ENCODE measurements at regions not wholly inside any gene's neighbourhood (a gene's known extent, or its start where the extent isn't known, plus 50 kb on each side); places are given as distances from the start of the nearest gene placed in this dataset.

DNA sequence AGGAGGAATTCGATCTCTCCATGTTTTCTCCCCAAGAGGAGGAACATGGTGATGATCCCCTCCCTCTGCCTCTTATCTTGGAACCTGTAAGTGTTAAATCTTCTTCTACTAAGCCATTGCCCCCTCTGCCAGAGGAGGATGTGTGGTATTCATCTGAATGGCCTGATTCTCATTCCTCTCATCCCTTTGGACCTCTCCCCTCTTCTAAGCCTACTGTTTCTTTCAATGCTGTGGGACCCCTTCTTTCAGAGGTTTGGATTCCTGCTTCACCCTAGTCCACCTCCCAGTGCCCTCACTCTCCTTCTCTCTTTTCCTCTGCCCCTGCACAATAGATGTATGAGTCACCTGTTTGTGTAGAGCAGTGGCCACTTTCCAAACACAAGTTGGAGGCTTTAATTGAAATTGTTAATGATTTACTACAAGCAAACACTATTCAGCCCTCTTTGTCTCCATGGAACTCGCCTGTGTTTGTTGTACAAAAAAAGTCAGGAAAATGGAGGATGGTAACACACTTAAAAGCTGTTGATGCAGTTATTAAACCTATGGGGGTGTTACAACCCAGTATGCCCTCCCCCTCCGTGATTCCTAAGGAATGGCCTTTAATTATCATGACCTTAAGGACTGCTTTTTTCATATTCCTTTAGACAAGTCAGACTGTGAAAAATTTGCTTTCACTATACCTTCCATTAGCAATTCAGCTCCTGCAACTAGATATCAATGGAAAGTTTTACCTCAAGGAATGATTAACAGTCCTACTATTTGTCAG is 192.1 kb upstream of the ALG10B start:
- no peak for TF ChIP-seq ZFX (IDR thresholded peaks at IDR 0.05)
- TF ChIP-seq, protein P1, sequence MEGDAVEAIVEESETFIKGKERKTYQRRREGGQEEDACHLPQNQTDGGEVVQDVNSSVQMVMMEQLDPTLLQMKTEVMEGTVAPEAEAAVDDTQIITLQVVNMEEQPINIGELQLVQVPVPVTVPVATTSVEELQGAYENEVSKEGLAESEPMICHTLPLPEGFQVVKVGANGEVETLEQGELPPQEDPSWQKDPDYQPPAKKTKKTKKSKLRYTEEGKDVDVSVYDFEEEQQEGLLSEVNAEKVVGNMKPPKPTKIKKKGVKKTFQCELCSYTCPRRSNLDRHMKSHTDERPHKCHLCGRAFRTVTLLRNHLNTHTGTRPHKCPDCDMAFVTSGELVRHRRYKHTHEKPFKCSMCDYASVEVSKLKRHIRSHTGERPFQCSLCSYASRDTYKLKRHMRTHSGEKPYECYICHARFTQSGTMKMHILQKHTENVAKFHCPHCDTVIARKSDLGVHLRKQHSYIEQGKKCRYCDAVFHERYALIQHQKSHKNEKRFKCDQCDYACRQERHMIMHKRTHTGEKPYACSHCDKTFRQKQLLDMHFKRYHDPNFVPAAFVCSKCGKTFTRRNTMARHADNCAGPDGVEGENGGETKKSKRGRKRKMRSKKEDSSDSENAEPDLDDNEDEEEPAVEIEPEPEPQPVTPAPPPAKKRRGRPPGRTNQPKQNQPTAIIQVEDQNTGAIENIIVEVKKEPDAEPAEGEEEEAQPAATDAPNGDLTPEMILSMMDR (conservative IDR thresholded peaks at IDR 0.05) = no peak
- H3K27ac ChIP-seq = no peak overlapping the region

DNA sequence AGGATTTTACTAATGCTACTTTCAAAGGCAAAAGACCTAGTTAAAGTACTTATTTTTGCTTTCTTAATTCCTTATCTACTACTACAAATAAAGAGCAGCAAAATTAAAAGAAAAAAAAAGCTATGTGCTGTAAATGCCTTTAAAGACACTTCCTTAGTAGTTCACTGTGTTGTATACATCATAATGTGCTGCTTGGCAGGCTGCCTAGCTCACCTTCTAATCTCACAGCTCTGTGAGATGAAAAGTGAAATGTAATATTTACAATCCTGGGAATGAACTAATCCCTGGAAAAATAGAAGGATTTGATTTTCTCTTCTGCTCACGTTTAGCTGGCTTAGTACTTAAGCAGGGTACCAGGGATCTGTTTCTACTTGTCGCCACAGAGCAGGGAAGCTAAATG is 184.4 kb upstream of the ALG10B start:
- TF ChIP-seq, protein P1 (conservative IDR thresholded peaks at IDR 0.05) = no peak
- TF ChIP-seq ZFX (IDR thresholded peaks at IDR 0.05) = no peak
- no peak overlapping the region for H3K27ac ChIP-seq

DNA sequence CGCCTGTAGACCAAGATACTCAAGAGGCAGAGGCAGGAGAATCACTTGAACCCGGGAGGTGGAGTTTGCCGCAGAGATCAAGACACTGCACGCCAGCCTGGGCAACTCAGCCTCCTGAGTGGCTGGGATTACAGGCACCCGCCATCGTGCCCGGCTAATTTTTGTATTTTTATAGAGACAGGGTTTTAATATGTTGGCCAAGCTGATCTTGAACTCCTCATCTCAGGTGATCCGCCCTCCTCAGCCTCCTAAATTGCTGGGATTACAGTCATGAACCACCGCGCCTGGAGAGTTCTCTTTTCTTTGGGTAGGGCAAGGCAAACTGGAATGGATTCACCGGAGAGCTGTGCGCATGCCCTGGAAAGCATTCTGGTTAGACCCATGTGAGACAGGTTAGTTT is 179.3 kb upstream of the ALG10B start:
- H3K27ac ChIP-seq = no peak overlapping the region
- TF ChIP-seq, protein P1 (conservative IDR thresholded peaks at IDR 0.05) = no peak
- no peak for TF ChIP-seq ZFX (IDR thresholded peaks at IDR 0.05)

DNA sequence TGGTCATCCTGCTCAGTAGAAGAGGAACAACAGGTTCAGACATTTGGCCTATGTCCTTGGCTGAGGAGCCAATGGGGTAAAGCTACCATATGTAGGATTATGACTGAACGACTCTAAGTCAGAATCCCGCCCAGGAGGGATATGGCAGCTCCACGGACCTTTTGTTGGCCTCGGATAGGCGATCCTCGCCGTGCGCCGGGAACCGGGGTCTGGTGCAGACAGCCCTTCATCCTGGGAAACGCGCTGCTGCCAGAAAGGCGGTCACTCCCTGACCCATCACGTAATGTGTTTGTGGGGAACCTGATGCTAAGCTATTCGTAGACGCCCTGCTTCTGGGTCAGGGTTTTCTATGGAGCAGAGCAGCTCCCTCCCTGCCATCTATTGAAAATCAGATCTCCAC is 178.9 kb upstream of the ALG10B start:
- TF ChIP-seq ZFX (IDR thresholded peaks at IDR 0.05) = no peak
- TF ChIP-seq, protein P1 (conservative IDR thresholded peaks at IDR 0.05) = no peak
- no peak overlapping the region for H3K27ac ChIP-seq

DNA sequence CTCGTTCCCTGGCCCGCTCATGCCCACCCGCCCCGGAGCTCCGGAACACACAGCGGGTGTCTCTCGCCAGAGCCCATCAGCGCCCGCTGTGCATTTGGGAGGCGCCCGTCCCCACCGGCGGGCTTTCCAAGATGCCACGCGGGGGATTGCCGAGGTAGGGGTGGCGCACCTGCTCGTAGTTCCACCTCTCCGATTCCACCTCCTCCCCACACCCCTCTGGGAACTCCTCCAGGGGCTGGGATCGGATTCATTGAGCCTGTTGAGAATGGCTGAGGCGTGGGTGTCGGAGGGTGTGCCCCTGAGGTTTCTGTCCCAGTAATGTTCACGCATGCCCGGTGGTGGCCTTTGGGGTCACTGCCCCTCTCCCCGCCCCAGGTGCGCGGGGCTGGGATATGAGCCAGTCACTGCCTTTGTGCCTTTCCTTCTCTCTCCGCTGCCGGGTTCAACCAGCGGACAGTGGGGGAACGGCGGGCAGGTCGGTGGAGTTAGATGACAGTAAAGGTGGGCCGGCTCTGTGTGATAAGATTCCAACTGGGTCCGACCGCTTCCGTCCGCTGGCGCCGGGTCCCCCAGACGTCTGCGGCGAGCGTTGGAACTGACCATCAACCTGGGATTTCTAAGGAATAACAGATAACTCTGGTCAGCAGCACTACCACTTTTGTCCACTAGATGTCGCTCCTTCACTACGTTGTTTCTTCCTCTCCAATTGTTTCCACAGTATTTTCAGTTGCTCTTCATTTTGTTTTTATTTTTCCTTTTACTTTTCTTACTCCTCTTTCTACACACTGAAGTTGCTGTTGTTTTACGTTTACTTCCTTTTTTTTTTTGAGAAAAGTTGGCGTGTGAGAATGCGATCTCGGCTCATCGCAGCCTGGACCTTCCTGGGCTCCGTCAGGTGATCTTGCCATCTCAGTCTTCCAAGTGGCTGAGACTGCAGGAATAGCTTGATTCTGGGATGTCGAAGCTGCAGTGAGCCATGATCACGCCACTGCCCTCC is 178.1 kb upstream of the ALG10B start:
- no peak overlapping the region for H3K27ac ChIP-seq
- no peak for TF ChIP-seq ZFX (IDR thresholded peaks at IDR 0.05)
- TF ChIP-seq, protein P1 (conservative IDR thresholded peaks at IDR 0.05) = peak; percentile 94

DNA sequence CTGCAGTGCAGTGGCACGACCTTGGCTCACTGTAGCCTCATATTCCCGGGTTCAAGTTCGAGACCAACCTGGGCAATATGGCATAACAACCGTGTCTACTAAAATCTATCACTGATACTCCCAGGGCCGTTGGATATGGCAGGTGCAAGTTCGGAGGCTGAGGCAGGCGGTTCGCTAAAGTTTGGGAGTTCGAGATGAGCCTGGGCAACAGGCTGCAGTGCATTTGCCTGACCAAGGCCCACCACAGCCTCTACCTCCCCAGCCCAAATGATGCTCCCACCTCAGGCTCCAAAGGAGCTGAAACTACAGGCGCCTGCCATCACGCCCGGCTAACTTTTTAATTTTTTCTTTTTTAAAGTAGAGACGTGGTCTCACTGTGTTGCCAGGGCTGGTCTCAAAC is 177.1 kb upstream of the ALG10B start:
- H3K27ac ChIP-seq = no peak overlapping the region
- TF ChIP-seq, protein P1 (conservative IDR thresholded peaks at IDR 0.05) = no peak
- no peak for TF ChIP-seq ZFX (IDR thresholded peaks at IDR 0.05)

DNA sequence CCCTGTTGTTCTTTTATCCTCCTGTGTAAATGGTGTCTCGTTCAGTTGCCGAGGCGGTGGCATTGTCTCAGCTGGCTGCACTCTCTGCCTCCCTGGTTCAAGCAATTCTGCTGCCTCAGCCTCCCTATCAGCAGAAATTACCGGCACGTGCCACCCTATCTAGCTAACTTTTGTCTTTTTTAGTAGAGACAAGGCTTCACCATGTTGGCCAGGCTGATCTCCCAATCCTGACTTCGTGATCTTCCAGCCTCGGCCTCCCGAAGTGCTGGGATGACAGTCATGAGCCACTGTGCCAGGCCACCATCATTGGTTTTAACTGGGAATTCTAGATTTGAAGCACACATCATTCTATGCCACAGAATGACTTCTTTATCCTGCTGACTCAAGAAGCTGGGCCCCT is 175.3 kb upstream of the ALG10B start:
- TF ChIP-seq, protein P1 (conservative IDR thresholded peaks at IDR 0.05) = no peak
- no peak for TF ChIP-seq ZFX (IDR thresholded peaks at IDR 0.05)
- no peak overlapping the region for H3K27ac ChIP-seq

All from C4-2B (cell line).